H9 (cell line): ENCODE measurements at regions not wholly inside any gene's neighbourhood (a gene's known extent, or its start where the extent isn't known, plus 50 kb on each side); places are given as distances from the start of the nearest gene placed in this dataset.

ENCODE experiments used
- DNase-seq: peaks from one replicate; pipeline ENCODE4 v3.0.0-alpha.2; 2017
- H2AFZ ChIP-seq: one replicate; pipeline ENCODE4 v1.6.1; 2013; ENCODE audit warnings: mild to moderate bottlenecking, low read length, control low read depth, moderate library complexity
- H2AK5ac ChIP-seq: 2 replicates; pipeline ENCODE4 v1.6.1; 2013; ENCODE audit warnings: low read length, control low read depth, mixed read lengths; ENCODE audit not compliant: insufficient read length
- H2BK120ac ChIP-seq: one replicate; pipeline ENCODE4 v1.6.1; 2013; ENCODE audit warnings: low read depth, mild to moderate bottlenecking, low read length, control low read depth, inconsistent platforms; ENCODE audit not compliant: poor library complexity, severe bottlenecking
- H2BK12ac ChIP-seq: 2 replicates; pipeline ENCODE4 v1.6.1; 2013; ENCODE audit warnings: low read length, control low read depth, mixed read lengths, low read depth; ENCODE audit not compliant: insufficient read length
- H2BK15ac ChIP-seq: 2 replicates; pipeline ENCODE4 v1.6.1; 2013; ENCODE audit warnings: low read depth, low read length, control low read depth
- H2BK20ac ChIP-seq: one replicate; pipeline ENCODE4 v1.6.1; 2013; ENCODE audit warnings: low read depth, mild to moderate bottlenecking, low read length, control low read depth, inconsistent platforms; ENCODE audit not compliant: poor library complexity, severe bottlenecking
- H2BK5ac ChIP-seq: 2 replicates; pipeline ENCODE4 v1.6.1; 2013; ENCODE audit warnings: low read length, control low read depth, mixed read lengths; ENCODE audit not compliant: insufficient read length
- H3K14ac ChIP-seq: 2 replicates; pipeline ENCODE4 v1.6.1; 2013; ENCODE audit warnings: low read length, control low read depth; ENCODE audit not compliant: insufficient read depth
- H3K18ac ChIP-seq: 2 replicates; pipeline ENCODE4 v1.6.1; 2013; ENCODE audit warnings: low read depth, mild to moderate bottlenecking, mixed read lengths, low read length, control low read depth; ENCODE audit not compliant: insufficient read length
- H3K23ac ChIP-seq: 2 replicates; pipeline ENCODE4 v1.6.1; 2013; ENCODE audit warnings: low read length, control low read depth, mixed read lengths, low read depth; ENCODE audit not compliant: insufficient read length
- H3K23me2 ChIP-seq: 2 replicates; pipeline ENCODE4 v1.6.1; 2013; ENCODE audit warnings: low read depth, mild to moderate bottlenecking, mixed read lengths, low read length, control low read depth; ENCODE audit not compliant: insufficient read length, poor library complexity, severe bottlenecking
- H3K27ac ChIP-seq: 2 replicates; pipeline ENCODE4 v1.5.1; 2013; ENCODE audit warnings: low read length, control low read depth, mixed read lengths, low read depth; ENCODE audit not compliant: insufficient read length
- H3K27me3 ChIP-seq: 2 replicates; pipeline ENCODE4 v1.6.1; 2013; ENCODE audit warnings: low read length, control low read depth, inconsistent platforms; ENCODE audit not compliant: insufficient read depth
- H3K4ac ChIP-seq: 2 replicates; pipeline ENCODE4 v1.6.1; 2013; ENCODE audit warnings: low read depth, mild to moderate bottlenecking, control low read depth, inconsistent platforms, low read length, moderate library complexity
- H3K4me1 ChIP-seq: 2 replicates; pipeline ENCODE4 v1.6.1; 2013; ENCODE audit warnings: low read length, control low read depth, inconsistent platforms; ENCODE audit not compliant: insufficient read depth
- H3K4me2 ChIP-seq: 2 replicates; pipeline ENCODE4 v1.6.1; 2013; ENCODE audit warnings: low read length, control low read depth, mixed read lengths; ENCODE audit not compliant: insufficient read length, insufficient read depth
- H3K56ac ChIP-seq: 2 replicates; pipeline ENCODE4 v1.6.1; 2013; ENCODE audit warnings: low read depth, mild to moderate bottlenecking, mixed read lengths, low read length, control low read depth; ENCODE audit not compliant: insufficient read length
- H3K79me1 ChIP-seq: 2 replicates; pipeline ENCODE4 v1.6.1; 2013; ENCODE audit warnings: low read depth, mild to moderate bottlenecking, moderate library complexity, low read length, control low read depth, inconsistent platforms; ENCODE audit not compliant: insufficient read depth, poor library complexity, severe bottlenecking
- H3K79me2 ChIP-seq: 2 replicates; pipeline ENCODE4 v1.6.1; 2013; ENCODE audit warnings: low read length, control low read depth, inconsistent platforms; ENCODE audit not compliant: insufficient read depth
- H3K9ac ChIP-seq: 2 replicates; pipeline ENCODE4 v1.6.1; 2013; ENCODE audit warnings: low read length, control low read depth, mixed read lengths; ENCODE audit not compliant: insufficient read length; ENCODE audit errors: extremely low read depth
- H3K9me3 ChIP-seq: one replicate; pipeline ENCODE4 v1.6.1; 2013; ENCODE audit warnings: low read depth, low read length, inconsistent platforms; ENCODE audit not compliant: control insufficient read depth
- H3T11ph ChIP-seq: one replicate; pipeline ENCODE4 v1.6.1; 2013; ENCODE audit warnings: mild to moderate bottlenecking, low read length, control low read depth, inconsistent platforms
- H4K20me1 ChIP-seq: one replicate; pipeline ENCODE4 v1.6.1; 2013; ENCODE audit not compliant: control insufficient read depth, insufficient read length, insufficient read depth
- H4K5ac ChIP-seq: 2 replicates; pipeline ENCODE4 v1.6.1; 2013; ENCODE audit warnings: low read depth, mild to moderate bottlenecking, mixed read lengths, low read length, control low read depth; ENCODE audit not compliant: insufficient read length
- H4K8ac ChIP-seq: replicated peaks from 2 replicates; pipeline ENCODE4 v1.6.1; 2013; ENCODE audit warnings: low read length, control low read depth, mixed read lengths, low read depth; ENCODE audit not compliant: insufficient read length
- H4K91ac ChIP-seq: 2 replicates; pipeline ENCODE4 v1.6.1; 2013; ENCODE audit warnings: low read depth, mild to moderate bottlenecking, moderate library complexity, mixed read lengths, low read length, control low read depth; ENCODE audit not compliant: insufficient read length
- H3K27ac Mint-ChIP-seq, 3 experiments: 2 replicates in 2 of 3; 3 replicates in 1 of 3; pipeline ENCODE4 v1.8.0; 2020 to 2021; ENCODE audit warnings: mixed read lengths in 3 of 3, mild to moderate bottlenecking in 1 of 3, moderate library complexity in 1 of 3
- H3K27me3 Mint-ChIP-seq: 2 replicates; pipeline ENCODE4 v1.8.0; 2021; ENCODE audit warnings: low read depth, mild to moderate bottlenecking, moderate library complexity, mixed read lengths
- H3K36me3 Mint-ChIP-seq, 3 experiments: 2 replicates in 2 of 3; 3 replicates in 1 of 3; pipeline ENCODE4 v1.8.0; 2020 to 2021; ENCODE audit warnings: low read depth in 3 of 3, mixed read lengths in 3 of 3; ENCODE audit not compliant: insufficient read depth in 1 of 3
- H3K4me1 Mint-ChIP-seq, 2 experiments: 2 replicates each; pipeline ENCODE4 v1.8.0; 2020; ENCODE audit warnings: mixed read lengths in 2 of 2
- H3K4me3 Mint-ChIP-seq, 2 experiments: 2 replicates in 1 of 2; 3 replicates in 1 of 2; pipeline ENCODE4 v1.8.0; 2020 to 2021; ENCODE audit warnings: mild to moderate bottlenecking in 2 of 2, mixed read lengths in 2 of 2, moderate library complexity in 1 of 2
- H3K9me3 Mint-ChIP-seq, 2 experiments: 2 replicates in 1 of 2; 3 replicates in 1 of 2; pipeline ENCODE4 v1.8.0; 2020; ENCODE audit warnings: mild to moderate bottlenecking in 2 of 2, mixed read lengths in 2 of 2, moderate library complexity in 1 of 2
- CTCF ChIP-seq: fragments of 200-600 bp; sonication (generic); conservative IDR thresholded peaks from 3 replicates; pipeline ENCODE4 v1.8.0; 2021; ENCODE audit warnings: antibody characterized with exemption, mild to moderate bottlenecking

GRCh38 chr5:120162321-120162720 lies 301.8 kb upstream of the PRR16 start:
- no peaks in the 10 kb centered on the region for H3K27me3 Mint-ChIP-seq
- no peak for TF ChIP-seq CTCF
- no peak overlapping the region for H3K4me3 Mint-ChIP-seq

More at GRCh38 chr5:120162321-120162720, 301.8 kb upstream of the PRR16 start:
- no peak overlapping the region for H2BK20ac ChIP-seq
- H3K36me3 Mint-ChIP-seq = no peaks in the 10 kb centered on the region
- H3K18ac ChIP-seq = no peak overlapping the region
- no peak overlapping the region for H3K4me2 ChIP-seq
- no peak overlapping the region for H4K5ac ChIP-seq
- H3K9me3 Mint-ChIP-seq = no peaks in the 10 kb centered on the region
- H3K9ac ChIP-seq = no peak overlapping the region
- H3K79me1 ChIP-seq = no peaks in the 10 kb centered on the region
- H3T11ph ChIP-seq = no peak overlapping the region
- no peaks in the 10 kb centered on the region for H3K4me1 Mint-ChIP-seq
- no peak overlapping the region for H2AK5ac ChIP-seq
- no peak overlapping the region for H3K27ac ChIP-seq
- H4K20me1 ChIP-seq = no peaks in the 10 kb centered on the region
- H3K14ac ChIP-seq = no peak overlapping the region
- no peak for DNase-seq
- no peak overlapping the region for H3K27ac Mint-ChIP-seq
- no peaks in the 10 kb centered on the region for H3K27me3 ChIP-seq
- H3K4ac ChIP-seq = no peak overlapping the region
- H4K91ac ChIP-seq = no peak overlapping the region
- H3K56ac ChIP-seq = no peak overlapping the region
- H4K8ac ChIP-seq = no peak overlapping the region
- H2BK120ac ChIP-seq = no peak overlapping the region
- H3K4me1 ChIP-seq = no peaks in the 10 kb centered on the region
- H3K9me3 ChIP-seq = no peaks in the 10 kb centered on the region
- no peak overlapping the region for H2BK12ac ChIP-seq
- H2BK15ac ChIP-seq = no peak overlapping the region
- H2AFZ ChIP-seq = no peak overlapping the region
- H3K23ac ChIP-seq = no peak overlapping the region
- H3K23me2 ChIP-seq = no peaks in the 10 kb centered on the region
- no peak overlapping the region for H2BK5ac ChIP-seq
- no peaks in the 10 kb centered on the region for H3K79me2 ChIP-seq
